Epithelial cell of esophagus (primary cell): ENCODE measurements at regions not wholly inside any gene's neighbourhood (a gene's known extent, or its start where the extent isn't known, plus 50 kb on each side); places are given as distances from the start of the nearest gene placed in this dataset.
"Not testable (repeated sequence)": the region's sequence is repeated elsewhere in the genome, so short reads cannot be mapped to it uniquely, and the experiment has no call there.

ENCODE experiments used
- DNase-seq: peaks from one replicate; pipeline ENCODE4 v3.0.0; 2010; ENCODE audit warnings: low read depth
- H3K4me3 ChIP-seq: 2 replicates; pipeline ENCODE4 v1.5.1; 2011; ENCODE audit warnings: mild to moderate bottlenecking, low read length, control low read depth
- TF ChIP-seq, protein P1 (sequence below): IDR thresholded peaks from 2 replicates; pipeline ENCODE4 v1.5.1; 2011; ENCODE audit warnings: low read depth, mild to moderate bottlenecking, low read length, control low read depth, inconsistent platforms; ENCODE audit not compliant: insufficient read depth; ENCODE audit errors: missing control alignments

GRCh38 chr2:180842461-180842860 lies 137.9 kb upstream of the UBE2E3 start:
- TF ChIP-seq, protein P1, sequence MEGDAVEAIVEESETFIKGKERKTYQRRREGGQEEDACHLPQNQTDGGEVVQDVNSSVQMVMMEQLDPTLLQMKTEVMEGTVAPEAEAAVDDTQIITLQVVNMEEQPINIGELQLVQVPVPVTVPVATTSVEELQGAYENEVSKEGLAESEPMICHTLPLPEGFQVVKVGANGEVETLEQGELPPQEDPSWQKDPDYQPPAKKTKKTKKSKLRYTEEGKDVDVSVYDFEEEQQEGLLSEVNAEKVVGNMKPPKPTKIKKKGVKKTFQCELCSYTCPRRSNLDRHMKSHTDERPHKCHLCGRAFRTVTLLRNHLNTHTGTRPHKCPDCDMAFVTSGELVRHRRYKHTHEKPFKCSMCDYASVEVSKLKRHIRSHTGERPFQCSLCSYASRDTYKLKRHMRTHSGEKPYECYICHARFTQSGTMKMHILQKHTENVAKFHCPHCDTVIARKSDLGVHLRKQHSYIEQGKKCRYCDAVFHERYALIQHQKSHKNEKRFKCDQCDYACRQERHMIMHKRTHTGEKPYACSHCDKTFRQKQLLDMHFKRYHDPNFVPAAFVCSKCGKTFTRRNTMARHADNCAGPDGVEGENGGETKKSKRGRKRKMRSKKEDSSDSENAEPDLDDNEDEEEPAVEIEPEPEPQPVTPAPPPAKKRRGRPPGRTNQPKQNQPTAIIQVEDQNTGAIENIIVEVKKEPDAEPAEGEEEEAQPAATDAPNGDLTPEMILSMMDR, result no peak
- DNase-seq, result no peak
- H3K4me3 ChIP-seq, result no peak overlapping the region

DNA sequence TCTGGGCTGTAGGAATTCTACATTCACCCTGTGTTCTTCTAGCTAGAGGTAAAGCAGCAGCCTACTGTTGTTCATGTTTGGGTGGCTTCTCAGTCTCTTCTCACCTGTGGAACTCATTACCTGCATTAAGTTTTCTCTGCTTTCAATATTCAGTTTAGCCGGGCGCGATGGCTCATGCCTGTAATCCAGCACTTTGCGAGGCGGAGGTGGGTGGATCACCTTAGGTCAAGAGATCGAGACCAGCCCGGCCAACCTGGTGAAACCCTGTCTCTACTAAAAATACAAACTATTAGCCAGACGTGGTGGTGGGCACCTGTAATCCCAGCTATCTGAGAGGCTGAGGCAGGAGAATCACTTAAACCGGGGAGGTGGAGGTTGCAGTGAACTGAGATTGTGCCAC lies 139.8 kb upstream of the UBE2E3 start:
- TF ChIP-seq, protein P1, result no peak
- DNase-seq, result no peak
- H3K4me3 ChIP-seq, result no peak overlapping the region

DNA sequence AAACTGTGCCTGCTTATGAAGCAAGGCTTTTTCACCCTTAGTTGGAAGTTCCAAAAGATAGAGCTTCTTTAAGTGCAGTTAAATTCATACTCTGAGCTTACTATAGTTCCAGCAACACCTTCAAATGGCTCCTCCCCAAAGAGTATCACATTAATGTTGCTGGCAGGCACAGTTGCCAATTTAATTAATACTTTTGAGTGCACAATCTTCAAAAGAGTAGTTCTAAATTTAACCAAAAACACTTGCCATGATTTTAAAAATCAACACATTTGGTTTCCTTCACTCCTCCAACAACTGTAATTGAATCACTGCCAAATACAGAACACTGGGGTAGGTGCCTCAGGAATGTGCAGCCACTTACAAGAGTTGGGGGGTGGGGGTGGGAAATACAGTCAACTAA lies 150.6 kb upstream of the UBE2E3 start:
- DNase-seq, result no peak

GRCh38 chr2:180829261-180829660 lies 151.1 kb upstream of the UBE2E3 start:
- H3K4me3 ChIP-seq, result no peak overlapping the region
- DNase-seq, result peak; percentile 66
- TF ChIP-seq, protein P1, result no peak

More for the DNA sequence above, 150.6 kb upstream of the UBE2E3 start:
- H3K4me3 ChIP-seq, result no peak overlapping the region
- TF ChIP-seq, protein P1, result no peak

GRCh38 chr2:180828756-180829155 lies 151.6 kb upstream of the UBE2E3 start:
- no peak for DNase-seq
- TF ChIP-seq, protein P1, result no peak

DNA sequence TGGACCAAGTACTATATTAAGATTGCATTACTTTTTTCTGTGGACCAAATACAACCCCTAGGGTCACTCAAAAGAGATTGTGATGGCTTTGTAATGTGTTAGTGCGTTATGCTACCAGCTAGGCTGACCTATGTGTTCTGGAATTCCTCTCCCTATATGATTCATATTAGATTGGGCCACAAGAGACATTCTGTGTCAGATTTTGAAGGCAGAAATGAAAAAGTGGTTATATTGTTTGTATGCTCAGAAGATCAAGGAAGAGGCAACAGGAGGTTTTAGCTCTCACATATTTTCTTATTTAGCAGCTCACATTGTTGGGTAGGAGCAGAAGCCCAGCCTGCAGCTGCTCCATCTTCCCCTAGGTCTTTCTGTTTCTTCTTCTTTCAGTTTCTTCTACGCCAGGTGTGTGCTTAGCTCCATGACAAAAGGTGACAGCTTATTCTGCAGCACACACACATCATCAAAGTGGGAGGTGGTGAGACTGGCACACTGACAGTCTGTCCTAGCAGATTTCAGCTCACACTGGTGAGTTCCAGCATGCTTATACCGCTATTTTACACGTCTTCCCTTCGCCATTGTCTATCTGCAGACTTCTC lies 156.8 kb upstream of the UBE2E3 start:
- TF ChIP-seq, protein P1, result no peak
- no peak overlapping the region for H3K4me3 ChIP-seq
- peak; percentile 61 for DNase-seq

More at GRCh38 chr2:180828756-180829155, 151.6 kb upstream of the UBE2E3 start:
- no peak overlapping the region for H3K4me3 ChIP-seq

DNA sequence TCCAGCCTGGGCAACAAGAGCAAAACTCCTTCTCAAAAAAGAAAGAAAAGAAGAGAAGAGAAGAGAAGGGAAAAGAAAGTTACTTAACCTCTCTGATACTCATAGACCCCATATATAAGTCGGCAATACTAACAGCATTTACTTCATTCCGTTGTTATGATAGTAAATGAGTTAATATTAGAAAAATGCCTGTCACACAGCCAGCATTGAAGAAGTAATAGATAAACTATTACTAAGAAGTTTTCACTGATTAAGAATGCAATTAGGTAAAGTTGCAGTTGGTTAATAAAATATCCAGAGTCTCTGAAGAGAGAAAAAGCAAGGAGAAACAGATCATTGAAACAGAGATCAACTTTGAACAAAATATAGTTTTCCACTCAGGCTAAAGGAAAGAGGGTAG lies 161.3 kb upstream of the UBE2E3 start:
- DNase-seq, result no peak
- TF ChIP-seq, protein P1, result no peak
- no peak overlapping the region for H3K4me3 ChIP-seq

GRCh38 chr2:180818700-180819099 lies 161.7 kb upstream of the UBE2E3 start:
- DNase-seq, H3K4me3 ChIP-seq: not testable (repeated sequence)
